Epidermal melanocyte (primary cell): ENCODE measurements at regions not wholly inside any gene's neighbourhood (a gene's known extent, or its start where the extent isn't known, plus 50 kb on each side); places are given as distances from the start of the nearest gene placed in this dataset.

Experiments
- DNase-seq: peaks from one replicate; pipeline ENCODE4 v3.0.0; 2011; ENCODE audit warnings: low spot score; ENCODE audit not compliant: insufficient read length

DNA sequence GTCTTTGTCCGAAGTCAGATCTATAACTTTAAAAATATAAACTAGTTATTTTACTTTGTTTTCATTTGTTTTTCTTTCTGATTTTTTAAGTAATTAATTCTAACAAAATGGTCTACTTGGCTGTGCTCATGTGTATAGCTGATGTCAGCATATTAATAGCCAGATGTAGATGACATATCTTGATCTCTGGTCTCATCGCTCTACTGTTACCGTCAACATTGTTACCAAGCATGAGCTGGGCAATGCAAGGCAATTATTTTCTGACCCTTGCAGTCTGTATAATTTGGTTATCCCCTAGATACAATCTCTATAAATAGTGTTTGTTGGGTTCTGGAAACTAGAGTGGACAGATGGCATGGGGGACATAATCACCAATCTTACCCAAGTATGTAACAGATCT is 151.6 kb upstream of the PTPRK start:
- DNase-seq: no peak

DNA sequence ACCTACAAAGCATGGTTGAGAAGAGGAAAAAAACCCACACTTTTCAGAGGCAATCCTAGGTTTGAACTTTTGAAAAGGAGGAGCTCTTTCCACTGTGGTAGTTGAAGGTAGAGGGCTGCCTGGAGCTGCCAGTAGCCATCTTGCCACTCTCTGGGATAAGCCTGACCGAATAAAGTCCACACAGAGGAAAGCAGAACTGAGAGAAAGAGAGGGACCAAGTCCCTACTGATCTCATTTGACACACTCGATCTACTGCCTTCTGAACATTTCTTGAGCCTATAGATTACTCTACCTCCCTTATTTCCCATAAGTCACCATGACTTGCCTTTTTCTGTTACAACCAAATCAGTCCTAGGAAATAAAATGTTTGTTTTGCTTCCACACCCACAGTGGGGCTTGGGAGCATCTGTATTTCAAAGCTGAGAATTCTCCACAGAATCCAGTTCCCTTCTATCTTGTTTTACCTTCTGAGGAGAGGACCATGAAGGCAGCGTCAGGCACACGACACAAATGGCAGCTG is 147.0 kb upstream of the PTPRK start:
- DNase-seq: no peak

DNA sequence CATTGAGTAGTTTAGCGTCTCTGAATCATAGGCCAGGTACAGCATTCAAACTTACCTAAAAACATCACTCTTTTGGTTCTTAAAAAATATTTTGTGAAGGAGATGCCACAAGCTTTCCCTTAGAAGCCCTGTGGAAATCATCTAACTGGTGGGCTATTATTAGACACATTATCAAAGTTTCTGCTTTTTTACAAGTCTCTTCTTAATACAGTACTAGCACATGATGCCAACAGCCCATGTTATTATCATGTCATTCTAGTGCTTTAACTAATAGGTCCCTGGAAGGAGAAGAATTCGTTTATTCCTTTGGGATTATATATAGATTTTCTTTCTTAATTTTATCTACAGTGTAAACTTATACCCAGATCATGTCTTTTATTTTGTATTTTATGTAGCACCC is 146.0 kb upstream of the PTPRK start:
- no peak for DNase-seq

DNA sequence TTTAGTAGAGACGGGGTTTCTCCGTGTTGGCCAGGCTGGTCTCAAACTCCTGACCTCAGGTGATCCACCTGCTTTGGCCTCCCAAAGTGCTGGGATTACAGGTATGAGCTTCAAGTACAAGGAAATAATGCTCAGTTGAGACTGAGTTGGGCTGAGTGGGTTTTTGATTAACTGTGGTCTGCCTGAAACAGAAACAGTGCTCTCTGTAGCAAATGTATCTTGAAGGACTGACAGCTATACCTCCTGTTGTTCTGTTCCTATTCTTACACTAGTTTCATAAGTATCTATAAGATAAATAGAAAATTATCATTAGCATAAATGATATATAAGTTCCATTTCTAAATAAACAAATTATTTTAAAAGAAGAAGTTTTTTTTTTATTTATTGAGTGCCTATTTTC is 142.8 kb upstream of the PTPRK start:
- no peak for DNase-seq

DNA sequence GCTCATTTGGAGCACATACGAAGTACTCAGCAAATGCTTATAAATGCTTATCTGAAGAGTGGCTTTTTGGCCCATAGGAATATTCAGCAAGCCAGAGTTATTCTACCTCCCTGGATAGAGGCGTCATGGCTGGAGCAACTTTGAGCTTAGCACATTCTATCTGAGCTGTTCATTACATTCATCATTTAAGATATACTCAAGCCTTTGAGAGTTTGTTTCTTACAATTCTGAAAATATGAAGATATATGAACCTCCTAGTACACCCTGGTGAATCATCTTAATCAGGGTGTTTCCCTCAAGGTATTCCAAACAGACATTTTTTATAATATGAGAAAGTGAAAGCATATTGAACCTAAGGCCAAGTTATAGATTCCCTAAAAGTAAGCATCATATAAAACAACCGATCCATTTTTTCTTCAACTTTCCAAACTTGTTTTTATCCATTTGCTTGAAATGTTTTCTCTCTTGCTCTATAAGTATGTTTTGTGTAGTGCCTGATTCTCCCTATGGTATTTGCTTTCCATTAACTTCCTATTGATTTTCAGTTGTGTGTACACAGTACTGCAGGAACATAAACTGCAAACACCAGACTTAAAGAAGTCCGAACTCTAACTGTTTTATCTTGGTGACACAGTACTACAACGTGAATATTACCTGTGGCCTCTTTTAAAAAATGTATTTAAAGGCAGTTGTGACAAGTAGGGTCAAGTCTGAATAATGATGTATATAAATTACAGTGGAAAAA is 139.7 kb upstream of the PTPRK start:
- no peak for DNase-seq

DNA sequence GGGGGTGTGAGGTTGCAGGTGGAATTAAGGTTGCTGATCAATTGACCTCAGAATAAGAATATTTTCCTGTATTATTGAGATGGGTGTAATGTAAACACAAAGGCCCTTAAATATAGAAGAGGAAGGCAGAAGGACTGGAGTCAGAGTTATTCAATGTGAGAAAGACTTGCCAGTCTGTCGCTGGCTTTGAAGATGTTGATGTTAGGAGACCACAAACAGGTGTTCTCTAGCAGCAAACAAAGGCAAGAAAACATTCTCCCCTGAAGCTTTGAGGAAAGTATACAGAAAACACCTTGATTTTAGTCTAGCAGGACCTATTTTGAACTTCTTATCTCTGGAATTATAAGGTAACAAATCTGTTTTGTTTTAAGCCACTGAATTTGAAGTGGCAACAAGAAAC is 138.9 kb upstream of the PTPRK start:
- DNase-seq: no peak

DNA sequence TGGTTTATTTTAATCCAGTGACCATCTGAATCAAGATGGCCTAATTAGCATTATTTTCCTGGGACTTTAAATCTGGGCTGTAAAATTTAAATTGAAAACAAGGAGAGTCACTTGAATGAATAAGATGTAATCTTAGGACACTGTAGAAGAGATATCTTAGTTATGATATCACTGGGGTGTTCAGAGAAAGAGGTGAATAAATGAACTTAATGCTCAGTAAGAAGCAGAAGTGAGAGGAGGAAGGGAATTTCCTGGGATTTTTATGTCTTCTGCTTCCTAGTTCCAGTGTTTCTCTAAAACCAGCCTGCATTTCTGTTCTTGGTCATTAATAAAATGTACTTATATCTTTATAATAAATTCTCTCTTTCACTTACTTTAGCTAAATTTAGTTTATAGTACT is 136.8 kb upstream of the PTPRK start:
- no peak for DNase-seq

DNA sequence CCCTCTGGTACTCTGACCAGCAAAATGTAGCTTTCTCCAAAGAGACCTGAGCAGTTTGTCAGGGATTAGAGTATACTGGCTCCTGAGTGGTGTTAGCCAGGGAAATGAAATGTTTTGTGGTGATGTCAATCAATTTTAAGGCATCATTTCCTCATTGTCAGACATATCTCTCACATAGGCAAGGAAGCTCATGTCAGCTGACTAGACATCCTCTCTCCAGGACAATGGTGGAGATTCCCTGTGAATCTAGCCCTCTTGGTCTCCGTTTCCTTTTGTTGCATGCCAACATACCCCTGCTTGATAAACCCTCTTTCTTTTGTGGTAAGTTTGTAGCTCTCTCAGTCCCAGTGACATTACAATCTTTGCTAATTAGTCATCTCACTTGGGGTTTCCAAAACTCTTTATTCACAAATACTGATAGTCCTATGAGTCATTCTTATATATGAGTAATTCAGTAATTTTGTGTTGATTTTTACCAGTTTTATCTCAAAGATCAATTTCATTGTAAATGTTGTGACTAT is 135.6 kb upstream of the PTPRK start:
- DNase-seq: peak; percentile 24

DNA sequence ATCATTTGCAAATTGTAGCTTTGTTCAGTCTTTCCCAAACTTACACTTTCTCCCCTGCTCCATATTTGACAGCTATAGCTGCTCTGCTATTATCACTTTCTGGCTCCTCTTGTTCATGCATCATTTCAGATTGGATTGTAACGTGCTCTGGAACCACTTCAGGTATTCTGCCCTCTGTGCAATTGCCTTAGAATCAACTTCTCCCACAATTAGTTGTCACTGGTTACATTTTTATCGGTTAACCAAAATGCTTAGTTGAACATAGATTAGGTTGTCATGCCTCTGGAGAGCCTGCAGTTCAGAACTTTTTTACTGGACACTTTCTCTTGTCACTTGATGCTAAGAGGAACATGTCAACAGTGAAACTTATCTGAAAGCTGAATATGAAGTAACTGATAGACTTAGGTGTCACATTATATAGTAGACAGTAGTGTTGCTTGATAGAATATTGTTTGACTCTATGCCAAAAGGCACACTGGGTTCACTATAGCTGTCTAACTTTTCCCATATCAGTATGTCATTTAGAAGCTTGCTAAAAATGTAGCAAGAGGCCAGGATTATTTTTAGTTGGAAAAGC is 127.7 kb upstream of the PTPRK start:
- DNase-seq: no peak

DNA sequence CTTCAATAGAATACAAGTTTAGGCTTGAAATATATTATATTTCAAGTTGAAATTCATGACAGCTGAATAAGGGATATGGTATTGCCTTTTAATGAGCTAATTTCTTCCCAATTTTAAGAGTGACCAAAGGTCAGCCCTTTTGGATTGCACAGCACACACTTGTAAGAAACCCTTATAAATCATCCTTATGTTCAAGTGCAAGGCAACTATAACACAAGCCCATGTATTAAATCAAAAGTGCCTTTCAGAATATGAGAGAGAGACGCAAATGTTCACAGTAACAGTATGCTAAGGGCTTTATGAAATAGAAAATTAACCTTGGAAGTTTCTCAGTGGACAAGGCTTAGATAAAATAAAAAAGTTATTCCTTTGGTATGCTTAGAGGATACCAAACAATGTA is 121.7 kb upstream of the PTPRK start:
- DNase-seq: no peak

DNA sequence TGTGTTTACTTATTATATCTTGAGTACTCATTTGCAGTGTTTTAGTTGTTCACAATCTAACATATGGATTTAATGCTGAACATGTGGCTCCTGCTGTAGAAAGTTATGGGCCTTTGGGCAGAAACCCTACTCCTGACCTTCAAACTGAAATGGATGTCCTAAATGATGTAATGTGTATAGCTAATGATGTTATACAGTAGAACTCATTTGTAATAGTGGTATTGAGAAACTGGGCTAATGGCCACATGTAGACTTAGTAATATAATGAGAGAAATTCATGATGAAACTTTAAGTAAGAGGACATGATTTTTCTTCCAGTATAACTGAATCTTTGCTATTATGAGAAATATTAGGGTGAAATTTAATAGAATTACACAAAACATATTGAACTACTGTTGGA is 121.3 kb upstream of the PTPRK start:
- DNase-seq: no peak

DNA sequence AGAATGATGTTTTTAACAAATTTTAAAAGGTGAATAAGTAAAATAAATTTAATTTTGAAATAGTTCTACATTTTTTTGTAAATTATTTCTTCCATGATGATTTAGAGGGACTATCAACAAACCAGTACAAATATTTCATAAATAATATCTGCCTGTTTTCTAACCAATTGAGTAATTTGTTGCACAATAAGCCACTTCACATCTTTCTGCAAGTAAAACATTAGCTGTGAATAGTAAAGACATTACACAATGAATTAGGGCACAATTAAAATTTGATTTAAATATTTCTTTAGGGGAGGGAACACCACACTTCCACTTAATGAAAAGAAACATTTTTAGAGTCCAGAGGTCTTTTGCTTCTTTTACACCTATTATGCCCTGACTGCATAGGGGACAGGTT is 118.4 kb upstream of the PTPRK start:
- DNase-seq: no peak

DNA sequence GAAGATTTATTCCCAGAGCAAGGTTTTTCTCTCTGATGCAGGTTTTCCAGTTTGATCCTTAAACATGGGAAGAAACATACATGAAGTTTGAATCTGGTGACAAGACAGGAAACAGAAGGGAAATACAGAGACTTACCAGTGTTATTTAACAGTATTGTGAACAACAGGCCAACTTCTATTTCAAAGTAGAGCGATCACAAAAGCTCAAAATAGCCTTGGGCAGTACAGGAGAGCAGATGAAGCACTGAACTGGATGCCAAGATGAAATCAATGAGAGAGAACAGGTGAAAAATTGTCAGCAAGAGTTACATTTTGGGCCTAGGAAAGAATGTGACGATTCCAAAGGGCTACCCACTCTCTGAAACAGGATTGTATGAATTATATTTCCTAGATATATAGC is 114.8 kb upstream of the PTPRK start:
- DNase-seq: no peak

DNA sequence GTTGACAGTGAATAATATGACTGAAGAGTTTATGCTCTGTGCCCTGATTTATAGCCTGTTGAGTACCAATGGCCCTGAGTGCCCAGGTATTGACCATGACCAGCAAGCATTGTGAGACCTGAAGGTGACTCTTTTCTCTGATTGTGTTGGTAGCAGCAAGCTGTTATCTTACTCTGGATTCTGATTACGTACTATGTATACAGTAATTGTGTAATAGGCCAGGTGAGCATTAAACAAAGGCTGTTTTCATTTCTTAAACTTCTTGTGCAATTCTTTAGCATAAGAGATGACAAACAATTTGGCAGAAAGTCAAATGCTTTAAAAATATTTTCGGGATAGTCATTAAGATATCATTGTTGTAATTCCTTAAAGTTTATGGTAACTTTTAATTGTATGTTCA is 111.7 kb upstream of the PTPRK start:
- DNase-seq: no peak

DNA sequence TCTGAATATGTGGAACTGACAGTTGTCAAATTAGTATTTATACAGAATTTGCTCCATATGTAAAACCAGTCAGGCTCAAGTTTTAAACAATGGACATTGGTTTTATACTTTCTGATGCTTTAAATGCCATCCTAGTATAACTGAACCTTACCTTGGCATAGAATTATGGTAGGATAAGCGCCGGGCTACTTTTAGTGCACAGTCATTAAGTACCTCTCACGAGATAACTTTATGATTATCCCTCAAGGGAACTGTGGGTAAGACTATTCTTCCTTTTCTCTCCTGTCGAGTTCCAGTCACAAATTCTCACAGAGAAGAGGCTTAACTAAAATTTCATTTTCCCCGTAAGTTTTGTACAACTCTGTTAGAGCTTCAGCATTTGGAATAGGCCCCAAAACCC is 110.6 kb upstream of the PTPRK start:
- no peak for DNase-seq

DNA sequence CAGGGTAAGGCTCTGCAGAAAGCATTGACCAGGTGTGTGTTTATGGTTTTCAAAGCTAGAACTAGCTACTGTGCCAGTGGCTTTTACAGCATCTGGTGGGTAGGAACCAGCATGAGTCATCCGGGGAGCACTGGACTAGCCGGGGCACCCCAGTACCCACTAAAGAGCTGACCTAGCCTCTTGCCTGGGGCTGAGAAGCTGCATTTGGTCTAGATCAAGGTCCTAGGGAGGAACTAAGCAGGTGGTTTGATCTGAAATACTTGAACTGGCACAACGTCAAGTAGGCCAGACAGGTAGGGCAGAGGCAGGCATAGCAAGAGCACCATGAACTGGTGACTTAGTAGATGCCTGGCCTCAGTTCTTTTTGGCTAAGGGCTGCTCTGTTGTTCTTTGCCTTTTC is 109.8 kb upstream of the PTPRK start:
- no peak for DNase-seq

DNA sequence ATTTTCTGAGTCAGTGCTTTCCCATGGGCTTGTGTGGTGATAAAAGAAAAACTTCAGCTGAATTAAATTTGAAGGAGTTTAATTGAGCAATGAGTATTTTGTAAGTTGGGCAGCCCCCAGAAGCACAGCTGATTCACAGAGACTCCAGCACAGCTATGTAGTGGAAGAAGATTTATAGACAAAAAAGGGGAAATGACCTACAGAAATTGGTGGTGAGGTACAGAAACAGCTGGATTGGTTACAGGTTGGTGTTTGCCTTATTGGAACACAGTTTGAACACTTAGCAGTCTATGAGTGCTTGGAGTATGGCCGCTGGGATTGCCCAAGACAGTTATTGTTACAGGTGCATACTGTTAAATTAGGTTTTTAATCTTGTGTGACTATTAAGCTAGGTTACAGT is 96.9 kb upstream of the PTPRK start:
- DNase-seq: no peak

DNA sequence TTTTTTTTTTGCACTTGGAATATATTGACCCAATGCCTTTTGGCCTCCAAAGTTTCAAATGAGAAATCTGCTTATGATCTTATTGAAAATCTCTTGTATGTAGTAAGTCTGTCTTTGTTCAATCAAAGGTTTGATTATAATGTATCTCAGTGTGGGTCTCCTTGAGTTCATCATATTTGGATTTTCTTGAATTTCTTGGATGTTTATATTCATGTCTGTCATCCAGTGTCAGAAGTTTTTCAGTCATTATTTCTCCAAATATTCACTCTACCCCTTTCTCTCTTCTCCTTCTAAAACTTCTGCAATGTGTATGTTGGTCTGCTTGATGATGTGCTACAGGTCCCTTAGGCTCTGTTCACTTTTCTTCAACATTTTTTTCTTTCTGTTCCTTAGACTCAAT is 95.9 kb upstream of the PTPRK start:
- DNase-seq: no peak

DNA sequence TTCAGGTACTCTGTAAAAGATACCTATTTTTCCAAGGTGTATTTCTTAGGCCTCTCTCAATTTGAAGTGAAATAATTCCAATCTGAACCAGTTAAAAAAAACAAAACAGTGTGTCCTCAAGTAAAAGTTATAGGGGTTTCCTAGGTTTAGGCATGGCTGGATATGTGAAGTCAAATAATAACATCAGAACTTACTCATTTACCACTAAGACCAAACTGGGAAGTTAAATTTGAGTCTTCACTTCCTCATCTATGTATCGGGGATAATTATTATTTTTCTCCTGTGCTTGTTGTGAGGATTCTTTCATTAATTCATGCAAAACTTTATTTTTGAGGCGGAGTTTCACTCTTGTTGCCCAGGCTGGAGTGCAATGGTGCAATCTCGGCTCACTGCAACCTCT is 86.2 kb upstream of the PTPRK start:
- no peak for DNase-seq

DNA sequence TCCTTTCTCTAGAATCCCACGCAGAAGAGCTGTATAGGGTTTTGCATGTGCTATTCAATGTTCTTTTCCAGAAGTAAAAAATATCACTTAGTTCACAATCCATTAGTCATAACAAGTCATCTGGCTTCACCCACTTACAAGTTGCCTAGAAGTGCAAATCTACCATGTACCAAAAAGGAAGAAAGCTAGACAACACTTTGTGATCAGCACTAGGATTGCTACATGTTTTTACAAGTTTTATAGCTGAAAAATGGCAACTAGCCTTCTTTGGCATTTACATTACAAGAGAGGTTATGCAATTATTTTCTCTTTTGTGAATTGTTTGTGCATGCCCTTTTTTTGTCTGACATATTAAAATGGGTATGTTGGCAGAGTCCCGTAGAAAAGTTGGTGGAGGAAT is 85.6 kb upstream of the PTPRK start:
- no peak for DNase-seq

DNA sequence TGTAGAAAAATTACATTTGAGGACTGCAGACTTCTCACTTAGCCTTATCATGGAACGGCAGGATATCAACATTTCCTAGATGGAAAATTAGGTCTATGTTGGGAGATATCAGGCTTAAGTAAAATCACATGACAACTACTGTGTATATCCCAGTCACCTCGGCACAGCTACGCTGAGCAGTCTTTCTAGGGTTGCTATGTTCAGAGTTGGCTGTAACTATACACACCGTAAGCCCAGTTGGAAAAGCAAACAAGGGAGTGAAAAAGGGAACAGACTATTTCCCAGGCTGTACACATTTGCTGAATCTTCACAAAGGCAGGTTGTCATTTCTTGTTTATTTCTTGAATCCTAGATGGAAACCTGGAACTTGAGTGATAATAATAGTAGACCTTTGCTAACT is 80.7 kb upstream of the PTPRK start:
- no peak for DNase-seq

DNA sequence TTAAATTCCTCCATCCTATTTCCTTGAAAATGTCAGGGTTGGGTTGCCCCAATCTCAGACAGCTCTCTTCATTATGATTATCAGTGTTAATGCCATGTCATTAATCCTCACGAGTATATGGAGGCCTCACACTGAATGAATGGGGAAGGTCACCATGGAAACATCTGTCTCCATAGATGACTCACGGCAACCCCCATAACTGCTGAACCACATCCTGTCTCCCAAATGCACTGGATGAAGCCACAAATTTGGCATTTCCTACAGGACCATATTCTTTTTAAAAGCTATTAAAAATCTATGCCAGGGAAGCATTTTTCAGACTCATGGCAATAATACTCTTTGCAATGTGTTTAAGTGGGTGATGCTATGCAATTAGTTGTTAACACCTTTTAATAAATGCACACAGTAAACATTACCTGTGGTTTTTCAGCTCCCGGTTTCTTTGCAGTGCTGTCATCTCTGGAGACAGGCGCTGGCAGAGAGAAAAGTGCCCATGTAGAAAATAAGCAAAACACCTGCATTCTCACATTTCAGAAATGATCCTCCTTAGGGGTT is 80.1 kb upstream of the PTPRK start:
- peak; percentile 78 for DNase-seq

DNA sequence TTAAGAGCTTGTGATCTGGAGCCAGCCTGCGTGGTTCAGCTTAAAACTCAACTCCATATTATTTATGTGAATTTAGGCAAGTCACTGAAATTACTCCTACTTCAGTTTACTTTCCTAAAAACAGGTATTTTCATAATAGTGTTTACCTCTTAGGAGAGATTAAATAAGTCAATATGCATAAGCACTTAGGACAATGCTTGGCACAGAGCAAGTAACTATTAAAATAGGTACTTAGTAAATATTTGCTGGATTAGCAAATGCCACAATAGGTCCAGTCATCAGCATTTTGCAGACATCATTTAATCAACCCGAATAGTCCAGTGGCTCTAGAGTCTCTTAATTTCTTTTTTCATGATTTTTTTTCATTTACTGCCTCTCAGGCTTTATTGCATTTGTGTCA is 78.6 kb upstream of the PTPRK start:
- DNase-seq: no peak
